Stimulated activated naive CD4-positive, alpha-beta T cell treated with Interleukin-2 at 50 U/mL for 16 hours (primary cell): ENCODE measurements at regions not wholly inside any gene's neighbourhood (a gene's known extent, or its start where the extent isn't known, plus 50 kb on each side); places are given as distances from the start of the nearest gene placed in this dataset.
"Not testable (repeated sequence)": the region's sequence is repeated elsewhere in the genome, so short reads cannot be mapped to it uniquely, and the experiment has no call there.

Experiments used
- DNase-seq: peaks from one replicate; lab custom pipeline; 2025; lab: John Stamatoyannopoulos, UW

DNA sequence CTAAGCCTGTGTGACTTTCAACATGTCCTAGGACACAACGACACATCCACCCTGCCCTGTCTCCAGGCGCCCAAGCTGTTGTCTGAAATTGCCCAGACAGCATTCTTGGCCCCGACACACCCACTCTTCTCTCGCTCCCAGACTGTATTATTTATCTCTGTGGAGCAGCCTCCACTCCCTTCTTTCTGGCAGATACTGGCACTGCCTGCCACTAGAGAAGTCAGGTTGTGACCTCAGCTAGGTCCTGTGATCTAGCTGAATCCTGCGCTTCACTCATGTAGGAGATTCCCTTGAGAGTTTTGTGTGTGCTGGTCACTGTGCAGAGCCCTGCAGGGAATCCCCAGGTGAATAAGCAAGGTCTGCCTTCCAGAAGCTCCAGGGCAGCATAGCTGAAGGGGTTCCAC, 77.1 kb upstream of the TNP1 start:
- no peak for DNase-seq

DNA sequence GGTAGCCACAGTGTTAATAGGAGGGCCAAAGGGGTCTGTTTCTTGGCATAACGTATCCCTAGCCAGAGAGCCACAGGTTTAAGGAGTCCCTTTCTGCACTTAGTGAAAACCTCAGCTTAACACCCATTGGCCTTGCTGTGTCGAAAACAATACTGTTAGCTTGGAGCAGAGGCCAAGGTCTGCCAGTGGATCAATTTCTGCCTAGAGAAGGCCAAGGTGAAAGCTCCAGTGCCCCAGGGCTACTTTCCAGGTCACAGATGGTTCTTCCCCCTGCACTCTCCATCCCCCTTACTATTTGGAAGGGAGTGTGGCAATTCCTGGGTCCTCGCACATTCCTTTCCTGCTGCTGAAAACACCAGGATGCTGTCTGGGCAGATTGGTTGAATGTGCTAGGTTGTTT, 74.8 kb upstream of the TNP1 start:
- DNase-seq: no peak

DNA sequence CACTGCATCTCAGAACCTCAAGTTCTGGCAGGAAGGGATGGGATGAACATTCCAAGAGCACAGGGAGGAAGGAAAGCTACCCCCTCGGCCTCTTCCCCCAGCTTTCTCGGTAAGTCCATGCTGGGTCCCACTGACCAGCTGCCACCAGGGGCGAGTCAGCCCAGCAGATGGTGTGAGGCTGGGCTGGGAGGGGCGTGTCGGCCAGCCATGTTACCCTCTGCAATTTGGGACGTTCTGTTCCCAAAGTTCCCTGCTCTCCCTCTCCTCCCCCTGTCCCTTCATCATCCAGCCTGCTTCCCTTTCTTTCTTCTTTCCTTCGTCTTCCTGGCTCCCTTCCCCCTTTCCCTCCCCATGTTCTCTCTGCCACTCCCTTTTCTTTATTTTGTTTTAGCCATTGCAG, 74.3 kb upstream of the TNP1 start:
- no peak for DNase-seq

DNA sequence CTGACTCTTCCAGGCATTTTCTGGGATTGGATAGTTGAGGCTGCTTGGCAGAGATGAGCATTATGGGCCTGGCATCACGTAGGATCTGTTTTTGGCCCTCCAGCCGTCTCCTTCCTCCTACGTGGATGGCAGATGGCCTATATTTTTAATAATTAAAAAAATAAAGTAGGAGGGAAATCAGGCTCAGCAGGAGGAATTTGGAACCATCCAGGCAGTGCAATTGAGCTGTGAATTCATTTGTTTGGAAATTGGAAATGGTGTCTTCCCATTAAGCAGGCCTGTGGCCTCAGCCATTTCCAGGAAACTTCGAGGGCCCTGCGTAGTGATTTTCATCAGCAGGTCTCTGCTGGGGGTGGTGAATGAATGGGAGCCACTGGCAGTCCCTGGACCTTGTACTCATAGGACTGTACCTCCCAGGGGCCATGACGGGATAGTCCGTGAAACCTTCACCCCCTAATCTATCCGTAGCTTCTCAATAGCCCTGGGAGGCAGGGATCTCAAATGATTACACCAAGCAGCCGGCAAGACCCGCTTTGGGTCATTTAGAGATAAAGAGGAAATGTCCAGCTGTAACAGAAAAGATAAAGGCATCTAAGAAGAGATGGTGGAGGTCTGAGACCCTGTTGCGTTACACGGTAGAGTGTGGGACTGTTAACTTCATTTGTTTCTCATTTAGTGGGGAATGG, 73.1 kb upstream of the TNP1 start:
- DNase-seq: no peak

DNA sequence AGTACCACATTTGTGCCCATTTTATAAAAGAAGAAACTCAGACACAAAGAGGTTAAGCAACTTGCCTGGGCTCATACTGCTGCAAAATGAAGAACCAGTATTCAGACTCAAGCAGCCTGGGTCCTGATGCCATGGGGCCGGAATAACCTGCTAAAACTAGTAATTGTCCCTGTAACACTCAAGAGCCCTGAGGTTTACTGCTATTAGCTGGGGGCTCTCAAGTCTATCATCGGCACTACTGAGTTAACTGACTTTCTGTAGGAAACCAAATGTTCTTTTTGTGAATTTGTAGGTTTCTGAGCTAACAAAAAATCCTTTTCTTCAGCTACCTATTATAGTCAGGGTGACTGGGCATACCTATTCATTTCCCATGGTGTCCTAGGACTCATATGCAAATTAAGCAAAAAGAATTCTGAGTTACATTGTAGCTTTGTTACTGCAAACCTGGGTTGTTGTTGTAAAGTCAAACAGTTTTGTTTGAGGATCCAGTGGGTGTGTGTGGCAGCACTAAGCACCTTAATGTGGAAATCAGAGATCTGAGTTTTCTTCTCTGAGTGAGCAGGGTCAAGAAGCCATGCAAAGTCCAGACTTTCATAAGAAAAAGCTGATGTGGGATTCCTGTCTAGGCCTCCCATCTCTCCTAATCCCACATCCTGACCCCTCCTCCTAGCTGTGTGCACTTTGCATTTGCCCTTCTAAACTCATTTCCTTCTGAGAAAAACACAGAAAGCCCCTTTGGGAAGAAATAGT, 72.4 kb upstream of the TNP1 start:
- DNase-seq: no peak

DNA sequence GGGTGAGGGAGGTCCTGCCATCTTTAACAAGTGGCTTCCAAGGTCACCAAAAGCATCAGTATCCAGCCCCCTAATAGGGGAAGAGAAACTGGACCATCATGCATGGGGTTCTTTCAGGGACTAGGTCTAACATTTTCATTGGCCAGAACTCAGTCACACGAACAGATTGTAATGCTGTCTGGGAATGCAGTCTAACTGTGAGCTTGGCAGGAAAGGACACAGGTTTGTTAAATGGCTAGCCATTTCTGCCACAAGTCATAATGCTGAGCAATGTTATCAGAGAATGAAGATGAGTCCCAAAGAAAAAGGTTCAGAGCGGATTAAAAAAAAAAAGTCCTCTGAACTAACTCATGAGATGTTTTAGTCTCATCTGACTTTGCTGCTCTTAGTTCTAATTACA, 70.9 kb upstream of the TNP1 start:
- DNase-seq: no peak

DNA sequence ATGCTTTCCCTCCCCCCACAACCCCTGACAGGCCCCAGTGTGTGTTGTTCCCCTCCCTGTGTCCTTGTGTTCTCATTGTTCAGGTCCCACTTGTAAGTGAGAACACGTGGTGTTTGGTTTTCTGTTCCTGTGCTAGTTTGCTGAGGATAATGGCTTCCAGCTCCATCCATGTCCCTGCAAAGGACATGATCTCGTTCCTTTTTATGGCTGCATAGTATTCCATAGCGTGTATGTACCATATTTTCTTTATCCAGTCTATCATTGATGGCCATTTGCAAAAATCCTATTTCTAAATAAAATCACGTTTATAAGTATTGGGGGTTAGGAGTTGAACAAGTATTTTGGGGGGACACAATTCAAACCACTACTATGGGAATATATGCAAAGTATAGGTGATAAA, 69.5 kb upstream of the TNP1 start:
- DNase-seq: not testable (repeated sequence)

DNA sequence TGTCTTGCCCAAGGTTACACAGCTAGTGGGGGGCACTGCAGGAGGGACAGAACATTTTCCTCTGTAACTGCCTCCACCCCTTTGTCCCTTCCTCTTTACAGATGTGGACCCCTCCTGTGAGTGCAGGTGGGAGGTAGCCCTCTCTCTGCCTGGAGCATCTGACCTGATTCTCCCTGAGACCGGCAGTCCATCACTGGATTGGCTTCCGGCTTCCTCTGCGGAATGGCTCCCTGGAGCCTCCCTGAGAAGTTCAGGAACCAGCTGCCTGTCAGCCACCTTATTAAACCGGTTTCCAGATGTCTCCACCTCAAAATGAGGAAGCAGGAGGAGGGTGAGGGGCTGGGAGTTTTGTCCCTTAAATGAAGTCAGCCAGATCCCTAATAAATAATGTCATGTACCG, 67.3 kb upstream of the TNP1 start:
- no peak for DNase-seq

DNA sequence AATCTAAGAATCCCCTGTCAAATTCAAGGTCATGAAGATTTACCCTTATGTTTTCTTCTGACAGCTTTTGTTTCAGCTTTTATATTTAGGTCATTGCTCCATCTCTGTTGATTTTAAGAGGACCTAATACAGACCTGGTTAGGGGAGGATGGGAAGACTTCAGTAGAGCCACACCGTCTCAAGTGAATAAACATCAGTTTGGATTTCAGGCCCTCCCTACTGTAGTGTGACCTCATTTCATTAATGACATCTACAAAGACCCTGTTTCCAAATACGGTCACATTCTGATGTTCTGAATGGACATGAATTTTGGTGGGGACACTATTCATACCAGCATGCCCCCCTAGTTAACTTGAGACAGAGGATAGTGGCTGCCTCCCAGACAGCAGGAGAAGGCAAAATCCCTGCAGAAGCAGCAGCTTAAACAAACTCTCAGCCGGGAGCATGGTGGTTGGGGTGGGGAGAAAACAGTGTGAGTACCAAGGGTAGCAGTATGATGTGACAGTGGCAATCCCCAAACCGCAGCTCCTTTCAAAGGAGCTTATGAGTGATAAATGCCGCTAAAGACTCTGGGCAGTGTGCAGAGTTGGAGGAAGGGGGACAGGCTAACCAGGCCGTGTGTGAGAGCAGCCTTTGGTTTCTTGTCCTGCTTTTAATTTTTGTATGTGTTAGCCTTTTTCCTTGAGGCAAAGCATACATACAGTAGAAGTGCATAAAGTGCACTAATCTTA, 65.9 kb upstream of the TNP1 start:
- DNase-seq: no peak

DNA sequence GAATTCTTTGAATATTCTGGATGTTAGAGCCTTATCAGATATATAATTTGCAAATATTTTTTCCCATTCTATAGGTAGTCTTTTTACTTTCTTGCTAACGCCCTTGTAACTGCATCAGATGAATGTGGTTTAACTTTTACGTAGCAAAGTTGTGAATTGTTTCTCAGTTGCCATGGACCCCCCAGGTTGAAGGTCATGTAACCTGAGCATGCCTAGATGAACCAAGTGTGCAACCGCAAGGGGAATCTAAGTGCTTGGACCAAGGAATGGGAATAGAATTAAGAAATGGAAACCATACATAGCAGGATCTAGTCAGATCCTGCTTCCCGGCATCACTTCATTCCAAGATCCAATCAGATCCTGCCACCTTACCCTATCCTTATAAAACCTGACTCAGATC, 65.1 kb upstream of the TNP1 start:
- DNase-seq: no peak

DNA sequence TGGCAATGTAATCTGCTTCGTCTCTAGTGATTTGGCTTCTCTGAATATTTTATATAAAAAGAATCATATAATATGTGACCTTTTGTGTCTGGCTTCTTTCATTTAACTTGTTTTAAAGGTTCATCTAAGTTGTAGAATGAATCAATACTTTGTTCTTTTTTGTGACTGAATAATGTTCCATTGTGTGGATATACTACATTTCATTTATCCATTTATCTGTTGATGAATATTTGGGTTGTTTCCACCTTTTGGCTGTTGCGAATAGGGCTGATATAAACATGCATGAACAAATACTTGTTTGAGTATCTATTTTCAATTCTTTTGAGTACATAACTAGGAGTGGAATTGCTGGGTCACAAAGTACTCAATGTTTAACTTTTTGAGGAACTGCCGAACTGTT, 63.8 kb upstream of the TNP1 start:
- DNase-seq: no peak

DNA sequence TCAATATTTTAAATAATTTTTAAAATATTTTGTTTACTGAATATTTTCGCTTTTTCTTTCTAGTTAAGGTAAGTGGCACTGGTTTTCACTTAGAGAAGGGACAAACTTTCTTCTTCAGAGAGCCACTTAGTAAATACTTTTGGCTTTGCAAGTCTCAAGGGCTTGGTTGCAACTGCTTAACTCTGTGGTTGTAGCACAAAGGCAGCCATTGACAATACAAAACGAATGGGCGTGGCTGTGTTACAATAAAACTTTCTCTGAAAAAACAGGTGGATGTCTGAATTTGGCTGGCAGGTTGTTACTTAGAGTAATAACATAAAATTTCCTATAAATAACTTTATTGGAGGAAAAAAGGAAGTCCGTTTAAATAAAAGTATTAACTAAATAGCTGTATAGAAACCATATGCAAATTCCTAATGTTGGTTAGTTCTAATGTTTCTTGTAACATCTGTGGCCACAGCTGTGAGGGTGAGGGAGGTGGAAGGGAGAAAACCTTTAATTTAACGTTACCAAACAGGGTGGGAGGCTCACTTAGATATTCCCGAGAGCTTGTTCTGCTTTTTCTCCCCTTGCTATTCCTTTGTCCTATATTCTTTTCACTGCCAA, 62.4 kb upstream of the TNP1 start:
- no peak for DNase-seq

DNA sequence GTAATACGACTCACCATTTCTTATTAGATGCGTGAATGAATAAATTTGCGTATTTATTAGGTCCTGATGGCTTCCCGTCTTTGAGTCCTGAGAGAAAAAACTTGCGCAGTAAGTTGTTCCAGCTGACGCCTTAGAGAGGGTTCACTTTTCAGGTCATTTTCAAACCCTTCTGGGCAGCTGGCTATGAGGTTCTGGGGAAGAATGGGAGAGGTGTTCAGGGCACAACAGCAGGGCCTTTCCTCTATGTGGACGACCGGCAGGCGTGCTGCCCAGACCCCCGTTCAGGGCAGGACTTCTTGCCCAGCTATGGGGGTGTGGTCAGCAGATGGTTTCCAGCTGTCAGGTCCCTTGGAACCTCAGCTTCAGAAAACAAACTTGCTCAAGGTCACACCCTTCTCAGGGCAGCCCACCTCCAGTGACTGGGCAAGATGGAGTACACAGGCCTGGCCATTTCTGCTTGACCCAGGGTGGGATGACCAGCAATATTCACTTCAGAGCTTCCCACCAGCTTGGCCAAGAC, 61.1 kb upstream of the TNP1 start:
- DNase-seq: no peak

DNA sequence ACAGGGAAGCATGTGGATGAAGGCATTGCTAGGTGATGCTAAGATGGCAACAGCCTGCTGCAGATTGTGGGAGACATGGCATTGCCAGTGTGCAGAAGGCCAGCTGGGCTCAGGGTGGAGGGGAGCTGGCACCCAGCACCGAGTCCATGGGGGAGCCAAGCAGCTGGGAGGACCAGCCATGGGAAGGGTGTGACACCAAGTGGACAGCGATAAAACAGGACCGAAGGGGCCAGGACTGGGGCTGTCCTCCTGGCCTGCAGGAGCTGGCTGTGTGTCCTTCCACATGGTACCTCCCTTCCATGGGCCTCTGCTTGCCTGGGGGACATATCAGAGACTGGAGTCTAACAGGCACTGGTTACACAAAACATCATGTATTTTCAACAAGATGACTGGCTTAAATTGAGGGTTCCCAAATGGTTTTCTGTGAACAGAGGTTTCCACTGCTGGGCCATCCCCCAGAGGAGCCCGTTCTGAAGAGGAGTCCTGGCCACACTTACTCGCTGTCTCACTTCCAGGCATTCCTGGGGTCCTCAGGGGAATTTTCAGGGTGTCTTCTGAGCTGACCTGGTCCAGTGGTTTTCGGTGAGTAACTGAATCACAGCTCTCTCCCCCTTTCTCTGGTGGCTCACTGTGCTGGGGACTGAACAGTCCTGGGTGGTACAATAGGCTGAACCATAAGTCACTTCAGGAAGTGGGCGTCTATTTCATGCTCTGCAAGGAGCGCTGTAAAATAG, 60.4 kb upstream of the TNP1 start:
- no peak for DNase-seq

DNA sequence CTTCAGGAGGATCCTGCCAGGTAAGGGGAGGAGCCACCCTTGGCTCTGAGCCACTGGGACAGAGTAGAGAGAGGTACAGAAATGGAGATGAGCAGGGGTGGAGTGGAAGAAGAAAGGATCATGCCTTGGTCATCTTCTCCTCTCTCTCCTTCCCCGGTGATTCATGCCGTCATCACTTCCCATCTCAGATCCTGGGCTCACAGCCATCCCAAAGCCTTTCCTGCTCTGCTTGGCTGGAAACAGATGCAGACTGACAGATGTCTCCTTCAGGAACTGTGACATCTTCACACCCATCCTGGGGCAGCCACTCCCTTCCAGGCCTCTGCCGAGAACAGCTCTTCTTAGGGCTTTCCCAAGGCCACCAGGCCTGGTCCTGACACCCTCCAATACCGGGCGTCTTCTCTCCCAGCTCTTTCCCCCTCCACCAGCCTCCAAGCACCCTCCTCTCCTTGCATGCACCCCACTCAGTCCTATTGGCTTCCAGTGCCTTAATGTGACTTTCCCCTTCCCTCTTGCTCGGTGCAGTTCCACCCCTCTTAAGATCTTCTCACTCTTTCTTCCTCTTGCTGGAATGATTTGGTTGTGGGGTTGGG, 58.3 kb upstream of the TNP1 start:
- no peak for DNase-seq

DNA sequence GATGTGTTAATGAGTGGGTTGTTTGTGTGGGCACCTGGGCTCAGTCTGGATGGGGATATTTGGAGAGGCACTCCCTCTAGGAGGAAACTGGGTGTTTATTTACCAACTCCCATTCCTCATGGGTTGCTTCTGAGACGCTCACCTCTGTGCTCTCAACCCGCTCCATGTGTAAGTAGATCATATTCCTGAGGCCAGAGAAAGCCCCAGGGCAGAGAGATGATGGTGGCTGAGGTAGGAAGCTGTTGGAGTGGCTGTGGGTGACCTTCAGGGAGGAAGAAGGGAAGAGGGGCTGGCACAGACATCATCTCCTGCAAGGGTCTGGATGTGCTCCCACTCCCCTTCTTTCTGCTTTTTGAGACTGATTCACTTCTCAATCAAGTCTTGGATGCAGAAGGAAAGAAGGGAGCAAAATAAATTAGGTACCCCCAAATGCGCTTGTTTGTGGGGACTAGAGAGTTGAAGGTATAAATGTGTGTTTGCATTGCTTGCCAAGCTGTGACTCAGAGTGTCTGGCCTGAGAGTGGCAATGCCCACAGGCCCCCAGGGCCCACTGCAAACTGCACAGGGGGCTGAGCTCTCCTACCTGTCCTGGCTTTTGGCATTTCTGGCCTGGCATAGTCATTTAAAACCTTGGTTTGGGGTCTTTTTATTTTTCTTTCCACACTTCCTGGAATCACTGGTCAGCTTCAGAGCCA, 57.2 kb upstream of the TNP1 start:
- DNase-seq: no peak

DNA sequence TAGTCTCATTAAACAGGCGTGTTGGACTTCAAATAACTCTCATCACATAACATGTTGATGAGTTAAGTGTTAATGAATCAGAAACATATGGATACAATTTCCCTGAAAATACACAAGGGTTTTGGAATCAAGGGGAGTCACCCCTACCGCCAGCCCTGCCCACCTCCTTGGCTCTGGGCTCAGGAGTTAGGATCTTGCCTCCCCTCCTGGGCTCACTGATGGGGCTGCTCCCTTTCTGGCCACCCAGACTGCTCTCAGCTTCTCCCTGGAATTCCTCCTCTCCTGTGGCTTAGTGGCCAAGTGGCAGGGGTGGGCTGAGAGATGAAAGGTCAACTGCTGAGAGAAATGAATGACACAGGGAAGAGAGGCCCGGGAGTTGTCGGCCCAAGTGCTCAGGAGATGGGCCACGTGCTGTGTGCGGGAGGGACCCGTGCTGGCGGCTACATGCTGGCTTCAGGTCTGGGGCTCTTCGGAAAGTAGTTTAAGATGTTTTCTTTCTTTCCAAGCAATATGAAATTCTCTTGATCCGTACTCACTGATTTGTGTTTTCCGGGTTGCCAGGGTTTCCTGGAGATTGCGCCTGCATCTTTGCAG, 55.8 kb upstream of the TNP1 start:
- DNase-seq: no peak

DNA sequence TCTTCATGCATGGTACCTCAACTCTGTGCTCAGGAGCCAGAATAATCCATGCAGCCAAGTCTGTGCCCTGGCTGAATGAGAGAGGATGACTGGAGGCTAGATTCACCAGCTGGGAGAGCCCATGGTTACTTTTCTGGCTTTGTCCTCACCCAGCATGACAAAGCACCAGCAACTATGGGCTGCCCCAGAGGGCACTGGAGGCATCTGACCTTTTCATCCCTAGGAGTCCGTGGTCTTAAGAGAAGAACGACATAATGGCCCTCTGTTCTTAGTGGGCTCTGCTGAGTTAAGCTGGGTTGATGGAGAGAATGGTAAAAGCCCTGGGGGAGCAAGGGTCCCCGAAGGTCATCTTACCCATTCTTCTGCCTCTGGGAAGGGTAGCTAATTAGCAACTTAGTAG, 54.6 kb upstream of the TNP1 start:
- no peak for DNase-seq

DNA sequence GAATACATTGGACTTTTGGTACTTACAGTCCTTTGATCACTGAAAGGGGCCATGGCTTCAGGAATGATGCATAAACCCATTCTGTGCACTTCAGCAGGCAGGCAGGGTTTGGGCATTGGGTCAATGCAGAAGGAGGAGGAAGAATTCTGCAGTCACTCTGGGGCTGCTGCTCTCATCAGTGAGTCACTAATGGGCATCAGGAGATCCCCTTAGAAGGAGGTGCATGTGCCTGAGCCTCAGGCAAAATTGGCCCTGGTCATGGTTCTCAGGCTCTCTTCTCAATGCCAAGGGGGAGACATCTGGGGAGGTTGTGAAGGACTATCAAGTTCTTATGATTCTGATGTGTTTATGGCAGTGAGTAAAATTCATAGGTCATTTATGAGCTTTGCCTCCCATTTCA, 52.0 kb upstream of the TNP1 start:
- no peak for DNase-seq

DNA sequence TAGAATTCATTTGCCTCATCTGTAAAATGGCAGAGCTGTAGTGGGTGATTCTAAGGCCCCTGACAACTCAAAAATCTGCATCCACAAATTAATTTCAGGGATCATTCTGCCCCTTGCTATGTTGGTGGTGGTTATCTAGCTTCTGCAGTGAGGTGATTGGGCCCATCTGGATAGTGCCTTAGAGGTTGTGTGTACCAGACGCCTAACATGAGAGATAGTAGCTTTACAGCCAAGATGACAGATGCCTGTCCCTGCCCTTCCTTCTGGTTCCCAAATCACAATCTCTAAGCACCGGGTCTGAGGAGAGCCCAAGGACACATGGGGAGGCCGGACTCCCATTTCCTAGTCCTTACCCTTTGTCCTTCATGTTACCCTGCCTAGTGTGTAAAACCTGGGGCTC, 51.1 kb upstream of the TNP1 start:
- no peak for DNase-seq
